ENCODE measurements at regions not wholly inside any gene's neighbourhood (a gene's known extent, or its start where the extent isn't known, plus 50 kb on each side); places are given as distances from the start of the nearest gene placed in this dataset.

- no peaks in the 10 kb centered on the region for H3K9me2 ChIP-seq (replicated peaks; ENCODE audit: insufficient read depth)
- no peaks in the 10 kb centered on the region for H4K20me1 ChIP-seq (ENCODE audit: insufficient read depth, poor library complexity, severe bottlenecking)
- no peak overlapping the region for H3K27ac ChIP-seq
- no peak overlapping the region for H2AFZ ChIP-seq
- H3K9me3 ChIP-seq (ENCODE audit: low read depth): no peaks in the 10 kb centered on the region
- no peaks in the 10 kb centered on the region for H3K27me3 ChIP-seq
- 92% methylated on average over 9 of the region's 9 CpGs for WGBS (ENCODE audit: low lambda C conversion rate, missing lambda C conversion rate)
- DNase-seq (ENCODE audit: low spot score): no peak
- TF ChIP-seq EZH2 (IDR thresholded peaks at IDR 0.05; ENCODE audit: borderline replicate concordance): no peak
- no peak for TF ChIP-seq EZH2phosphoT487 (IDR thresholded peaks at IDR 0.05; ENCODE audit: low read depth, severe bottlenecking, unreplicated experiment)
- no peak for TF ChIP-seq CTCF (IDR thresholded peaks at IDR 0.05; ENCODE audit: poor library complexity)
- H3K4me3 ChIP-seq: no peak overlapping the region
- no peaks in the 10 kb centered on the region for H3K79me2 ChIP-seq
- H3K4me2 ChIP-seq: no peak overlapping the region
- no peaks in the 10 kb centered on the region for H3K36me3 ChIP-seq (replicated peaks; ENCODE audit: insufficient read depth, low read depth)
- H3K4me1 ChIP-seq (ENCODE audit: insufficient read depth): no peaks in the 10 kb centered on the region
Observed at GRCh38 chr2:65687614-65688013, 255.2 kb upstream of the SPRED2 start.

GRCh38 chr2:65686928-65687521 is 254.6 kb upstream of the SPRED2 start:
- Histone ChIP-seq H3K27ac (no peak overlapping the region), H3K9me2 (replicated peaks; ENCODE audit: insufficient read depth) (no peaks in the 10 kb centered on the region), H2AFZ (no peak overlapping the region), H3K79me2 (no peaks in the 10 kb centered on the region), H4K20me1 (ENCODE audit: insufficient read depth, poor library complexity, severe bottlenecking) (no peaks in the 10 kb centered on the region), H3K4me1 (ENCODE audit: insufficient read depth) (no peaks in the 10 kb centered on the region), H3K27me3 (no peaks in the 10 kb centered on the region), H3K9me3 (ENCODE audit: low read depth) (no peaks in the 10 kb centered on the region), H3K4me3 (no peak overlapping the region), H3K36me3 (replicated peaks; ENCODE audit: insufficient read depth, low read depth) (no peaks in the 10 kb centered on the region), H3K4me2 (no peak overlapping the region)
- DNase-seq (ENCODE audit: low spot score): no peak
- no peak for TF ChIP-seq EZH2 (IDR thresholded peaks at IDR 0.05; ENCODE audit: borderline replicate concordance)
- peak; percentile 19 for TF ChIP-seq CTCF (IDR thresholded peaks at IDR 0.05; ENCODE audit: poor library complexity)
- no peak for TF ChIP-seq EZH2phosphoT487 (IDR thresholded peaks at IDR 0.05; ENCODE audit: low read depth, severe bottlenecking, unreplicated experiment)
- 60% methylated on average over 5 of the region's 5 CpGs for WGBS (ENCODE audit: low lambda C conversion rate, missing lambda C conversion rate)

- Histone ChIP-seq H3K4me3 (no peak overlapping the region), H2AFZ (no peak overlapping the region), H4K20me1 (ENCODE audit: insufficient read depth, poor library complexity, severe bottlenecking) (no peaks in the 10 kb centered on the region), H3K27ac (no peak overlapping the region), H3K4me1 (ENCODE audit: insufficient read depth) (no peaks in the 10 kb centered on the region), H3K36me3 (replicated peaks; ENCODE audit: insufficient read depth, low read depth) (no peaks in the 10 kb centered on the region), H3K4me2 (no peak overlapping the region), H3K9me2 (replicated peaks; ENCODE audit: insufficient read depth) (no peaks in the 10 kb centered on the region), H3K9me3 (ENCODE audit: low read depth) (no peaks in the 10 kb centered on the region), H3K27me3 (no peaks in the 10 kb centered on the region), H3K79me2 (no peaks in the 10 kb centered on the region)
- DNase-seq (ENCODE audit: low spot score): no peak
- TF ChIP-seq CTCF (IDR thresholded peaks at IDR 0.05; ENCODE audit: poor library complexity): no peak
- no peak for TF ChIP-seq EZH2phosphoT487 (IDR thresholded peaks at IDR 0.05; ENCODE audit: low read depth, severe bottlenecking, unreplicated experiment)
- TF ChIP-seq EZH2 (IDR thresholded peaks at IDR 0.05; ENCODE audit: borderline replicate concordance): no peak
- WGBS (ENCODE audit: low lambda C conversion rate, missing lambda C conversion rate): 59% methylated on average over 1 of the region's 1 CpG
Observed at GRCh38 chr2:65681503-65681902, 249.1 kb upstream of the SPRED2 start.
